OCI-LY7 (cell line): ENCODE measurements at regions not wholly inside any gene's neighbourhood (a gene's known extent, or its start where the extent isn't known, plus 50 kb on each side); places are given as distances from the start of the nearest gene placed in this dataset.

ENCODE experiments used
- BruUV-seq: library from RNA; stranded (reverse); fragments of 400-500 nt; replicated peaks from 2 replicates; lab custom pipeline; 2021; lab: Mats Ljungman, UMichigan
- CTCF ChIA-PET: fragments of 300-600 bp; sonication (Branson Sonifier 250); formaldehyde crosslinking; loops from one replicate; lab custom pipeline; 2022; ENCODE audit warnings: antibody characterized with exemption; ENCODE audit not compliant: unreplicated experiment; lab: Charles Lee
- POLR2A ChIA-PET: fragments of 300-600 bp; sonication (Branson Sonifier 250); formaldehyde crosslinking; loops from one replicate; lab custom pipeline; 2022; ENCODE audit warnings: antibody characterized with exemption; lab: Charles Lee
- DNase-seq: peaks from one replicate; pipeline ENCODE4 v3.0.0-alpha.2; 2015; ENCODE audit warnings: low spot score
- H2AFZ ChIP-seq: fragments of 200-600 bp; sonication (generic), shearing (Covaris generic); 2 replicates; pipeline ENCODE4 v1.6.1; 2014; ENCODE audit warnings: mild to moderate bottlenecking, antibody characterized with exemption, low read length, moderate library complexity
- H3K27ac ChIP-seq: fragments of 200-600 bp; sonication (generic); 2 replicates; pipeline ENCODE4 v1.5.1; 2014; ENCODE audit warnings: mixed run types, low read depth, mild to moderate bottlenecking, moderate library complexity, low read length, inconsistent platforms; ENCODE audit not compliant: poor library complexity, severe bottlenecking
- H3K36me3 ChIP-seq: fragments of 200-600 bp; sonication (generic); 2 replicates; pipeline ENCODE4 v1.6.1; 2014; ENCODE audit warnings: mild to moderate bottlenecking, antibody characterized with exemption, low read length, moderate library complexity, mixed read lengths; ENCODE audit not compliant: insufficient read depth
- H3K4me1 ChIP-seq: fragments of 200-600 bp; sonication (generic); 2 replicates; pipeline ENCODE4 v1.5.1; 2014; ENCODE audit warnings: mild to moderate bottlenecking, low read length; ENCODE audit not compliant: insufficient read depth, poor library complexity, severe bottlenecking
- H3K4me2 ChIP-seq: fragments of 200-600 bp; sonication (generic); 2 replicates; pipeline ENCODE4 v1.6.1; 2014; ENCODE audit warnings: mild to moderate bottlenecking, low read length
- H3K4me3 ChIP-seq: fragments of 200-600 bp; sonication (generic); 2 replicates; pipeline ENCODE4 v1.5.1; 2014; ENCODE audit warnings: mild to moderate bottlenecking, low read depth, low read length; ENCODE audit not compliant: poor library complexity, severe bottlenecking
- H3K79me2 ChIP-seq: fragments of 200-600 bp; sonication (generic); 2 replicates; pipeline ENCODE4 v1.6.1; 2016; ENCODE audit warnings: low read depth, mild to moderate bottlenecking, low read length, moderate library complexity, mixed read lengths; ENCODE audit not compliant: insufficient read depth
- H3K9me2 ChIP-seq: fragments of 200-600 bp; sonication (generic); 2 replicates; pipeline ENCODE4 v1.6.1; 2016; ENCODE audit warnings: mild to moderate bottlenecking, low read length, mixed read lengths; ENCODE audit not compliant: insufficient read depth
- H3K9me3 ChIP-seq: fragments of 200-600 bp; sonication (generic); 2 replicates; pipeline ENCODE4 v1.6.1; 2014; ENCODE audit warnings: mild to moderate bottlenecking, mixed run types, low read length, mixed read lengths
- H4K20me1 ChIP-seq: fragments of 200-600 bp; sonication (generic); 2 replicates; pipeline ENCODE4 v1.6.1; 2014; ENCODE audit warnings: mild to moderate bottlenecking, antibody characterized with exemption, low read length, moderate library complexity, mixed read lengths; ENCODE audit not compliant: insufficient read depth
- CTCF ChIP-seq: fragments of 200-600 bp; sonication (generic); conservative IDR thresholded peaks from 2 replicates; pipeline ENCODE4 v1.5.1; 2014; ENCODE audit warnings: mild to moderate bottlenecking, antibody characterized with exemption, low read length, moderate library complexity, mixed read lengths
- EZH2phosphoT487 ChIP-seq: fragments of 200-600 bp; sonication (generic); IDR thresholded peaks from 2 replicates; pipeline ENCODE4 v1.6.1; 2018; ENCODE audit warnings: low read depth, borderline replicate concordance, mild to moderate bottlenecking, mixed run types, antibody characterized with exemption, low read length, moderate library complexity, mixed read lengths
- intact Hi-C: fragments of 100-400 bp; cut with micrococcal nuclease; formaldehyde crosslinking; loops from one replicate; pipeline ENCODE4 v1.10.0; 2022; ENCODE audit not compliant: unreplicated experiment

- Histone ChIP-seq H3K9me3 (no peaks in the 10 kb centered on the region), H3K79me2 (no peaks in the 10 kb centered on the region), H3K27ac (no peak overlapping the region), H3K9me2 (no peaks in the 10 kb centered on the region), H3K4me2 (no peak overlapping the region), H3K36me3 (no peaks in the 10 kb centered on the region), H3K4me1 (peaks cover 9% of the 10 kb centered on the region), H2AFZ (no peak overlapping the region), H3K4me3 (no peak overlapping the region), H4K20me1 (no peaks in the 10 kb centered on the region)
- CTCF ChIA-PET: no interaction called here
- POLR2A ChIA-PET: no interaction called here
- no peak for TF ChIP-seq CTCF
- TF ChIP-seq EZH2phosphoT487: no peak
- no peak for DNase-seq
- BruUV-seq: no TSS peak
- intact Hi-C loops: no loop called here
These were observed 158.8 kb upstream of the GSE1 start for GRCh38 chr16:85454171-85454872.

GRCh38 chr16:85455534-85455933 lies 157.6 kb upstream of the GSE1 start:
- DNase-seq: no peak
- CTCF ChIA-PET: interaction anchor here (1.2 kb wide), 1 partner anchor 10 kb away, joined by 3 read pairs; no protein-coding TSS in a partner anchor
- Histone ChIP-seq H3K4me1 (no peaks in the 10 kb centered on the region), H3K4me3 (no peak overlapping the region), H2AFZ (no peak overlapping the region), H4K20me1 (no peaks in the 10 kb centered on the region), H3K79me2 (no peaks in the 10 kb centered on the region), H3K27ac (no peak overlapping the region), H3K9me2 (no peaks in the 10 kb centered on the region), H3K36me3 (no peaks in the 10 kb centered on the region), H3K4me2 (no peak overlapping the region), H3K9me3 (no peaks in the 10 kb centered on the region)
- intact Hi-C loops: no loop called here
- BruUV-seq: no TSS peak
- TF ChIP-seq CTCF (no peak), EZH2phosphoT487 (no peak)
- POLR2A ChIA-PET: no interaction called here

GRCh38 chr16:85457366-85457765 lies 155.8 kb upstream of the GSE1 start:
- H3K27ac ChIP-seq: no peak overlapping the region
- H3K4me3 ChIP-seq: no peak overlapping the region
- CTCF ChIA-PET: no interaction called here
- no TSS peak for BruUV-seq
- DNase-seq: no peak
- intact Hi-C loops: no loop called here
- no peak overlapping the region for H3K4me2 ChIP-seq
- no peak for TF ChIP-seq EZH2phosphoT487
- H3K9me2 ChIP-seq: no peaks in the 10 kb centered on the region
- peaks cover 9% of the 10 kb centered on the region for H3K4me1 ChIP-seq
- POLR2A ChIA-PET: interaction anchor here (1.2 kb wide), 1 partner anchor 10 kb away, joined by 3 read pairs; no protein-coding TSS in a partner anchor
- H4K20me1 ChIP-seq: no peaks in the 10 kb centered on the region
- H3K9me3 ChIP-seq: no peaks in the 10 kb centered on the region
- no peaks in the 10 kb centered on the region for H3K79me2 ChIP-seq
- H3K36me3 ChIP-seq: no peaks in the 10 kb centered on the region
- H2AFZ ChIP-seq: no peak overlapping the region
